Psoas muscle (tissue), 7 donors: ENCODE measurements at regions not wholly inside any gene's neighbourhood (a gene's known extent, or its start where the extent isn't known, plus 50 kb on each side); places are given as distances from the start of the nearest gene placed in this dataset.
A peak's percentile ranks its signal among the peaks of the same experiment; 100 is the strongest.

Experiments used
- ATAC-seq, 4 donors: fragments of 200-7000 bp; cut with Tn5 transposase; one replicate each; pipeline ENCODE4 v1.9.1; 2020; ENCODE audit warnings: moderate library complexity in 3 of 4, mild to moderate bottlenecking in 2 of 4
- DNase-seq, 2 donors: peaks; one replicate each; pipeline ENCODE4 v3.0.0-alpha.2; 2020
- H3K27ac ChIP-seq: fragments of 200-600 bp; one replicate; pipeline ENCODE4 v1.8.0; 2022
- H3K27me3 ChIP-seq, 3 donors: fragments of 200-600 bp in 1 of 3; one replicate each; pipeline versions ENCODE4 v1.6.1 to v1.8.0; 2013 to 2022; ENCODE audit warnings: low read length in 2 of 3, mild to moderate bottlenecking in 2 of 3, moderate library complexity in 1 of 3; ENCODE audit not compliant: insufficient read depth in 3 of 3
- H3K36me3 ChIP-seq, 2 donors: fragments of 200-600 bp in 1 of 2; one replicate each; pipeline versions ENCODE4 v1.6.1 to v1.8.0; 2013 to 2022; ENCODE audit warnings: low read depth in 1 of 2, mild to moderate bottlenecking in 1 of 2, moderate library complexity in 1 of 2; ENCODE audit not compliant: insufficient read depth in 1 of 2
- H3K4me1 ChIP-seq: fragments of 200-600 bp; one replicate; pipeline ENCODE4 v1.8.0; 2022
- H3K4me3 ChIP-seq: fragments of 200-600 bp; one replicate; pipeline ENCODE4 v1.8.0; 2022; ENCODE audit warnings: mild to moderate bottlenecking
- H3K9me3 ChIP-seq: fragments of 200-600 bp; one replicate; pipeline ENCODE4 v1.8.0; 2022
- WGBS, 3 donors: extraction: QIAGEN DNeasy Blood & Tissue Kit; methylation state at CpG; one replicate each; pipeline versions ENCODE4 v1.1.6 to v1.1.7; 2013; 5-methylcytosine and 5-hydroxymethylcytosine counted together
- intact Hi-C, 2 donors: fragments of 100-400 bp; cut with DNase I; formaldehyde crosslinking; loops; one replicate each; pipeline versions ENCODE4 v1.11.0 to v1.14.2; 2022
- TF ChIP-seq, protein P1 (sequence below): fragments of 200-600 bp; IDR thresholded peaks from one replicate; pipeline ENCODE4 v1.8.0; 2022; ENCODE audit warnings: antibody characterized with exemption
- donor health status: healthy with polysubstance abuse.
- donor health status: DM: no; HTN: no; CAD: no; lungs with moderate emphysema.
- donor health status: Bipolar disorder and iron deficiency.
- donor health status: healthy.
- donor health status: DM: yes; HTN: yes; CAD: no.
- donor health status: DM: no; HTN: no; CAD: no.
- donor health status: DM: yes; HTN: yes; CAD: no.

DNA sequence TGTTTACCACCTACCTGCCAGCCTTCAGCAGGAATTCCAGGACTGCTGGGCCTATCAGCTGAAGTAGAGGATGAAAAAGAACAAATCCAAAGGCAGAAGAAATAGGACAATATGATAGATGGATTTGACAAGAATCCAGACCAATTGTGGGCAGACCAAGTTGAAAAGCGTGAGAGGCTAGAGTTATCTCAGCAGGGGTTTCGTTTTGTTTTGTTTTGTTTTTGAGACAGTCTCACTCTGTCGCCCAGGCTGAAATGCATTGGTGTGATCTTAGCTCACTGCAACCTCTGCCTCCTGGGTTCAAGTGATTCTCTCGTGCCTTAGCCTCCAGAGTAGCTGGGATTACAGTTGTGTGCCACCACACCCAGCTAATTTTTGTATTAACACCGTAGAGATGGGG is 113.2 kb downstream of the PALM2AKAP2 start:
- intact Hi-C loops = no loop called here
- TF ChIP-seq, protein P1, sequence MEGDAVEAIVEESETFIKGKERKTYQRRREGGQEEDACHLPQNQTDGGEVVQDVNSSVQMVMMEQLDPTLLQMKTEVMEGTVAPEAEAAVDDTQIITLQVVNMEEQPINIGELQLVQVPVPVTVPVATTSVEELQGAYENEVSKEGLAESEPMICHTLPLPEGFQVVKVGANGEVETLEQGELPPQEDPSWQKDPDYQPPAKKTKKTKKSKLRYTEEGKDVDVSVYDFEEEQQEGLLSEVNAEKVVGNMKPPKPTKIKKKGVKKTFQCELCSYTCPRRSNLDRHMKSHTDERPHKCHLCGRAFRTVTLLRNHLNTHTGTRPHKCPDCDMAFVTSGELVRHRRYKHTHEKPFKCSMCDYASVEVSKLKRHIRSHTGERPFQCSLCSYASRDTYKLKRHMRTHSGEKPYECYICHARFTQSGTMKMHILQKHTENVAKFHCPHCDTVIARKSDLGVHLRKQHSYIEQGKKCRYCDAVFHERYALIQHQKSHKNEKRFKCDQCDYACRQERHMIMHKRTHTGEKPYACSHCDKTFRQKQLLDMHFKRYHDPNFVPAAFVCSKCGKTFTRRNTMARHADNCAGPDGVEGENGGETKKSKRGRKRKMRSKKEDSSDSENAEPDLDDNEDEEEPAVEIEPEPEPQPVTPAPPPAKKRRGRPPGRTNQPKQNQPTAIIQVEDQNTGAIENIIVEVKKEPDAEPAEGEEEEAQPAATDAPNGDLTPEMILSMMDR = no peak
- no peaks in the 10 kb centered on the region for H3K27me3 ChIP-seq
- DNase-seq (no peak), ATAC-seq (no peak)
- no peak overlapping the region for H3K27ac ChIP-seq
- H3K9me3 ChIP-seq = no peaks in the 10 kb centered on the region
- no peak overlapping the region for H3K4me3 ChIP-seq
- peaks cover 2% of the 10 kb centered on the region for H3K4me1 ChIP-seq
- no peaks in the 10 kb centered on the region for H3K36me3 ChIP-seq
- 79 to 91% (median 84%) methylated on average over 5 of the region's 5 CpGs for WGBS, 3 donors

DNA sequence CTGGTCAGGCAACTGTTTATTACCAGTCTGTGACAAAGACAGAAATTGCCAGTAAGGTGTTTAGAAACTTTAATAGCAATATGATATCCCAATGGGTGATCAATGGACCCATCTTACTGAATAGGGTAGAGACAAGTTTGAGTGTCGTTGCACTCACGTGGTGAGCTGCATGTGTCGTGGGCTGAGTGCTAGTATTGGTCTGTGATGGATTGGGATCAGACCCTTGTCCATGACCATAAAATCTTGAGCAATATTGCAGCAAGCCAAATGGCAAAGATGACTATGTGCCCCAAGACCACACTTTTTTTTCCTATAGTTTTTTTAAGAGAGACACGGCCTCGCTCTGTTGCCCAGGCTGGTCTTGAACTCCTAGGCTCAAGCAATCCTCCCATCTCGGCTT is 114.5 kb downstream of the PALM2AKAP2 start:
- Histone ChIP-seq H3K27ac (no peak overlapping the region), H3K4me1 (no peaks in the 10 kb centered on the region), H3K4me3 (no peak overlapping the region), H3K27me3 (no peaks in the 10 kb centered on the region), H3K9me3 (no peaks in the 10 kb centered on the region), H3K36me3 (no peaks in the 10 kb centered on the region)
- TF ChIP-seq, protein P1 = no peak
- ATAC-seq = no peak
- WGBS, 3 donors = 91 to 94% (median 93%) methylated on average over 6 of the region's 6 CpGs
- no peak for DNase-seq
- intact Hi-C loops = no loop called here

DNA sequence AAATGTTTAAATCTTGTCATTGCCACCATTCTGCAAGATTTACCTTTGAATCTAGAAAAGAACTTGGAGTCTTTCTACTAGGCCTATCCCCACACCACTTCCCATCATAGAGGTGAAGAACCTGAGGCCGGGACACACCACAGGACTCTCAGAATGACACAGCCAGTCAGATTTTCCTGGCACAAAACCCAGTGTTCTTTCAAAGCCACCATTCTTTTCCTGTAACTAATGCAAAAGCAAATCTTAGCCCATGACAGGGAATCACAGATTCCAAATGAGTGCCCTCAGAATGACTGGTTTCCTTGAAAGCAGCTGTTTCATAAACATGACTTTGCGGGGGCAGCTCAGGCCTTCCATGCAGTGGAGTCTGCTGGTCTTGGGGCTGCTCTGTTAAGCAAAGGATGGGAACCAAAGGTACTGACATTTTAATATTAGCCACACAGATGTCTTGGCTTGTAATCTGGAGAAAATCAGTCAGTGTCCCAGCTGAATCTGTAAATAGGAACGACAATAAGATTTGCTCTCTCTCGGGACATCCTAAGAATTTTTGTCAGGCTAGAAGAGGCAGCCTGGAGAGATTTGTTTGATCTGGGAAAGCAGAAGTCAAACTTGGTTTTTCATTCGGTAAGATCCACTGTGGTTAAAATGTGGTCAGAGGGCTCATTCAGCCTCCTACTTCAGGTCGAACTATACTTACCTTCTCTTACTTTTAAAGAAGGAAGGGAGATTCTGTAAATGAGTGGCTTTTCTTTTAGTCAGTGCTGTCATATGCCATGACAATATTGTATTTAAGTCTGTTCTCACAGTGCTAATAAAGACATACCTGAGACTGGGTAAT is 115.1 kb downstream of the PALM2AKAP2 start:
- no peak for DNase-seq
- Histone ChIP-seq H3K27ac (no peak overlapping the region), H3K4me3 (no peak overlapping the region), H3K27me3 (no peaks in the 10 kb centered on the region), H3K9me3 (no peaks in the 10 kb centered on the region), H3K4me1 (no peaks in the 10 kb centered on the region), H3K36me3 (no peaks in the 10 kb centered on the region)
- intact Hi-C loops = no loop called here
- TF ChIP-seq, protein P1 = no peak
- WGBS, 3 donors = 48 to 50% (median 48%) methylated on average over 6 of the region's 6 CpGs
- peak in 2 of 4 donors; percentile 51 to 55 for ATAC-seq

DNA sequence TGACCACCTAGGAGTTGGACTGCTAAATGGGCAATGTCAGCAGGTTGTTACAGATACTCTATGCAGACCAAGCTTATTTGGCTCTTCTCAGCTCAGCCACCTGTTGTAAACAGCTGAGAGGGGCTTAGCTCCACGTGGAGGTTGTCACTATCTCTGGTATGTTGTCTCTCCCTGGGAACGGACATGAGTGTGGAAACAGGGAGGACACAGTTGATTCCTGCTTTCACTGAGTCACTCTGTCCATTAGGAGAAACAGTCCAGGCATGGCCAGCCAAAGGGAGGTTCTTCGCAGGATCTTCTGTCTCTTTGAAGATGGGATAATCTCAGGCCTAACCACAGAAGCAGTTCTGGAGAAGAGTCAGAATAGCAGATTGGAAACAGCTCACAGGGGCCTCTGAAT is 121.2 kb downstream of the PALM2AKAP2 start:
- peak; percentile 91 to 97 (median 94) for ATAC-seq

More for the DNA sequence above, 121.2 kb downstream of the PALM2AKAP2 start:
- intact Hi-C loops = loop anchor here (5.0 kb wide), 3 partner anchors 156 to 321 kb away; no protein-coding TSS in a partner anchor
- TF ChIP-seq, protein P1 = no peak
- 22 to 42% (median 34%) methylated on average over 3 of the region's 3 CpGs for WGBS, 3 donors
- no peaks in the 10 kb centered on the region for H3K36me3 ChIP-seq
- H3K27ac ChIP-seq = peak overlapping the region; percentile 54
- peak in 1 of 2 donors; percentile 41 for DNase-seq
- no peaks in the 10 kb centered on the region for H3K27me3 ChIP-seq
- peaks cover 14% of the 10 kb centered on the region for H3K4me1 ChIP-seq
- H3K9me3 ChIP-seq = no peaks in the 10 kb centered on the region
- no peak overlapping the region for H3K4me3 ChIP-seq
